PC-9 (cell line): ENCODE measurements at regions not wholly inside any gene's neighbourhood (a gene's known extent, or its start where the extent isn't known, plus 50 kb on each side); places are given as distances from the start of the nearest gene placed in this dataset.

Experiments
- BruUV-seq: library from RNA; stranded (reverse); fragments of 400-500 nt; replicated peaks from 2 replicates; lab custom pipeline; 2021; lab: Mats Ljungman, UMichigan
- CTCF ChIA-PET: fragments of 300-600 bp; sonication (Branson Sonifier 250); formaldehyde crosslinking; loops from one replicate; lab custom pipeline; 2022; ENCODE audit warnings: antibody characterized with exemption; lab: Charles Lee
- POLR2A ChIA-PET: fragments of 300-600 bp; sonication (Branson Sonifier 250); formaldehyde crosslinking; loops from one replicate; lab custom pipeline; 2022; ENCODE audit warnings: antibody characterized with exemption; ENCODE audit not compliant: unreplicated experiment; lab: Charles Lee
- DNase-seq, 2 experiments: peaks; one replicate each; pipeline versions ENCODE4 v3.0.0 to v3.0.0-alpha.2; 2015 to 2022; ENCODE audit warnings: mixed read lengths in 1 of 2
- H2AFZ ChIP-seq: fragments of 200-600 bp; sonication (generic); 2 replicates; pipeline ENCODE4 v1.8.1; 2017; ENCODE audit warnings: antibody characterized with exemption
- H3F3A ChIP-seq: fragments of 200-600 bp; sonication (generic); 2 replicates; pipeline ENCODE4 v1.8.1; 2017; ENCODE audit warnings: antibody characterized with exemption, mild to moderate bottlenecking, low read depth; ENCODE audit not compliant: insufficient read depth
- H3K27ac ChIP-seq: fragments of 200-600 bp; sonication (generic); 2 replicates; pipeline ENCODE4 v1.6.1; 2016; ENCODE audit warnings: mixed run types
- H3K27me3 ChIP-seq: fragments of 200-600 bp; sonication (generic); 2 replicates; pipeline ENCODE4 v1.6.1; 2016; ENCODE audit warnings: low read depth, mixed run types; ENCODE audit not compliant: insufficient read depth
- H3K36me3 ChIP-seq: fragments of 200-600 bp; sonication (generic); 2 replicates; pipeline ENCODE4 v1.6.1; 2016; ENCODE audit warnings: low read depth, mixed run types
- H3K4me1 ChIP-seq: fragments of 200-600 bp; sonication (generic); replicated peaks from 2 replicates; pipeline ENCODE4 v1.6.1; 2016; ENCODE audit warnings: mixed run types; ENCODE audit not compliant: insufficient read depth
- H3K4me2 ChIP-seq: fragments of 200-600 bp; sonication (generic); 2 replicates; pipeline ENCODE4 v1.6.1; 2017; ENCODE audit warnings: mixed run types
- H3K4me3 ChIP-seq: fragments of 200-600 bp; sonication (generic); 2 replicates; pipeline ENCODE4 v1.6.1; 2016; ENCODE audit warnings: mixed run types
- H3K79me2 ChIP-seq: fragments of 200-600 bp; sonication (generic); 2 replicates; pipeline ENCODE4 v1.6.1; 2017; ENCODE audit warnings: low read depth, mixed run types
- H3K9me2 ChIP-seq: fragments of 200-600 bp; sonication (generic); 2 replicates; pipeline ENCODE4 v1.8.1; 2017; ENCODE audit warnings: mild to moderate bottlenecking; ENCODE audit not compliant: insufficient read depth
- H3K9me3 ChIP-seq: fragments of 200-600 bp; sonication (generic); 2 replicates; pipeline ENCODE4 v1.8.1; 2016; ENCODE audit warnings: low read depth; ENCODE audit not compliant: insufficient read depth
- H4K20me1 ChIP-seq: fragments of 200-600 bp; sonication (generic); 2 replicates; pipeline ENCODE4 v1.8.1; 2017; ENCODE audit not compliant: insufficient read depth
- CTCF ChIP-seq: fragments of 200-600 bp; sonication (generic); conservative IDR thresholded peaks from 2 replicates; pipeline ENCODE4 v1.6.1; 2017; ENCODE audit warnings: mixed run types, antibody characterized with exemption, mild to moderate bottlenecking, moderate library complexity
- EZH2 ChIP-seq: fragments of 200-600 bp; sonication (generic); IDR thresholded peaks from 2 replicates; pipeline ENCODE4 v1.8.0; 2017; ENCODE audit warnings: antibody characterized with exemption, low read depth
- intact Hi-C: fragments of 100-400 bp; cut with micrococcal nuclease; formaldehyde crosslinking; loops from one replicate; pipeline ENCODE4 v1.10.0; 2022; ENCODE audit not compliant: unreplicated experiment

GRCh38 chr5:6941631-6942030, 228.4 kb downstream of the TENT4A start:
- CTCF ChIA-PET, result no interaction called here
- H2AFZ ChIP-seq, result no peak overlapping the region
- H3K27me3 ChIP-seq, result peaks cover 30% of the 10 kb centered on the region; the same call in 1 of the 2 replicates
- H3K9me2 ChIP-seq, result no peaks in the 10 kb centered on the region
- H3K27ac ChIP-seq, result no peak overlapping the region
- no peak overlapping the region for H3K4me2 ChIP-seq
- H3K36me3 ChIP-seq, result no peaks in the 10 kb centered on the region
- intact Hi-C loops, result no loop called here
- H3K4me1 ChIP-seq, result no peaks in the 10 kb centered on the region
- no peaks in the 10 kb centered on the region for H4K20me1 ChIP-seq
- no peaks in the 10 kb centered on the region for H3K79me2 ChIP-seq
- no peaks in the 10 kb centered on the region for H3F3A ChIP-seq
- no TSS peak for BruUV-seq
- TF ChIP-seq CTCF (no peak), EZH2 (no peak)
- no peak for DNase-seq
- POLR2A ChIA-PET, result no interaction called here
- no peak overlapping the region for H3K4me3 ChIP-seq
- no peaks in the 10 kb centered on the region for H3K9me3 ChIP-seq

GRCh38 chr5:6943197-6944112, 230.2 kb downstream of the TENT4A start:
- H3K4me2 ChIP-seq, result no peak overlapping the region
- H3K4me3 ChIP-seq, result no peak overlapping the region
- no peak for DNase-seq
- intact Hi-C loops, result no loop called here
- H3K4me1 ChIP-seq, result no peaks in the 10 kb centered on the region
- BruUV-seq, result no TSS peak
- ChIA-PET CTCF (no interaction called here), POLR2A (no interaction called here)
- no peaks in the 10 kb centered on the region for H3K9me2 ChIP-seq
- H2AFZ ChIP-seq, result no peak overlapping the region
- no peaks in the 10 kb centered on the region for H3F3A ChIP-seq
- no peaks in the 10 kb centered on the region for H3K9me3 ChIP-seq
- no peaks in the 10 kb centered on the region for H3K79me2 ChIP-seq
- no peaks in the 10 kb centered on the region for H3K36me3 ChIP-seq
- H4K20me1 ChIP-seq, result no peaks in the 10 kb centered on the region
- TF ChIP-seq CTCF, result no peak
- no peak for TF ChIP-seq EZH2
- H3K27ac ChIP-seq, result no peak overlapping the region
- H3K27me3 ChIP-seq, result peaks cover 18% of the 10 kb centered on the region; the same call in 1 of the 2 replicates

- no peaks in the 10 kb centered on the region for H3K79me2 ChIP-seq
- H4K20me1 ChIP-seq, result no peaks in the 10 kb centered on the region
- BruUV-seq, result no TSS peak
- no peak overlapping the region for H2AFZ ChIP-seq
- H3K36me3 ChIP-seq, result no peaks in the 10 kb centered on the region
- H3K9me2 ChIP-seq, result no peaks in the 10 kb centered on the region
- intact Hi-C loops, result no loop called here
- TF ChIP-seq CTCF (no peak), EZH2 (no peak)
- H3K4me2 ChIP-seq, result no peak overlapping the region
- no peak for DNase-seq
- H3F3A ChIP-seq, result no peaks in the 10 kb centered on the region
- ChIA-PET CTCF (no interaction called here), POLR2A (no interaction called here)
- H3K27ac ChIP-seq, result no peak overlapping the region
- no peak overlapping the region for H3K4me3 ChIP-seq
- H3K27me3 ChIP-seq, result peaks cover 32% of the 10 kb centered on the region
- H3K9me3 ChIP-seq, result no peaks in the 10 kb centered on the region
- no peaks in the 10 kb centered on the region for H3K4me1 ChIP-seq
Measured at GRCh38 chr5:6948562-6948961, 235.3 kb downstream of the TENT4A start.
